SK-N-SH (cell line): ENCODE measurements at regions not wholly inside any gene's neighbourhood (a gene's known extent, or its start where the extent isn't known, plus 50 kb on each side); places are given as distances from the start of the nearest gene placed in this dataset.

Experiments used
- CTCF ChIA-PET: fragments of 300-600, 350-600 bp; formaldehyde crosslinking; extraction: SDS; loops from one replicate; lab custom pipeline; 2021; lab: Yijun Ruan, JAX
- POLR2A ChIA-PET: fragments of 350-600 bp; sonication (Branson Sonifier 250); formaldehyde crosslinking; extraction: SDS; loops from one replicate; lab custom pipeline; 2020; ENCODE audit warnings: antibody characterized with exemption, inconsistent platforms; lab: Yijun Ruan, JAX
- DNase-seq: peaks from one replicate; pipeline ENCODE4 v3.0.0; 2012
- H2AFZ ChIP-seq: fragments of 200-600 bp; sonication (generic); 2 replicates; pipeline ENCODE4 v1.8.1; 2016; ENCODE audit warnings: antibody characterized with exemption, mild to moderate bottlenecking, low read depth
- H3F3A ChIP-seq: fragments of 200-600 bp; sonication (generic); replicated peaks from 2 replicates; pipeline ENCODE3; 2016; ENCODE audit warnings: antibody characterized with exemption, mild to moderate bottlenecking; ENCODE audit not compliant: insufficient read depth
- H3K27ac ChIP-seq, 2 experiments: fragments of 200-500 bp in 1 of 2; fragments of 200-600 bp in 1 of 2; sonication (Bioruptor generic) in 1 of 2; sonication (generic), shearing (Covaris generic) in 1 of 2; 2 replicates each; pipeline versions ENCODE4 v1.5.1 to v1.6.1; 2014 to 2016; ENCODE audit warnings: low read depth in 2 of 2, inconsistent platforms in 1 of 2, low read length in 1 of 2, mild to moderate bottlenecking in 1 of 2, mixed read lengths in 1 of 2
- H3K27me3 ChIP-seq: fragments of 200-600 bp; sonication (generic), shearing (Covaris generic); 2 replicates; pipeline ENCODE4 v1.6.1; 2016; ENCODE audit warnings: mixed run types; ENCODE audit not compliant: insufficient read depth
- H3K36me3 ChIP-seq, 2 experiments: fragments of 200-500 bp in 1 of 2; fragments of 200-600 bp in 1 of 2; sonication (Bioruptor generic) in 1 of 2; sonication (generic) in 1 of 2; replicated peaks in 1 of 2; 2 replicates each; pipeline versions ENCODE3 to v1.5.1; 2014 to 2016; ENCODE audit warnings: low read length in 1 of 2, mild to moderate bottlenecking in 1 of 2; ENCODE audit not compliant: insufficient read depth in 2 of 2, control insufficient read depth in 1 of 2
- H3K4me1 ChIP-seq, 2 experiments: fragments of 200-500 bp in 1 of 2; fragments of 200-600 bp in 1 of 2; sonication (Bioruptor generic) in 1 of 2; sonication (generic), shearing (Covaris generic) in 1 of 2; 2 replicates each; pipeline versions ENCODE4 v1.5.1 to v1.6.1; 2014 to 2016; ENCODE audit warnings: low read depth in 1 of 2, low read length in 1 of 2, mixed run types in 1 of 2; ENCODE audit not compliant: insufficient read depth in 2 of 2, control insufficient read depth in 1 of 2
- H3K4me2 ChIP-seq: fragments of 200-600 bp; sonication (generic), shearing (Covaris generic); 2 replicates; pipeline ENCODE4 v1.6.1; 2017; ENCODE audit warnings: mixed run types
- H3K4me3 ChIP-seq, 2 experiments: fragments of 200-500 bp in 1 of 2; fragments of 200-600 bp in 1 of 2; sonication (Bioruptor generic) in 1 of 2; sonication (generic), shearing (Covaris generic) in 1 of 2; 2 replicates each; pipeline versions ENCODE4 v1.5.1 to v1.8.1; 2014 to 2016; ENCODE audit warnings: low read depth in 2 of 2, inconsistent platforms in 1 of 2, low read length in 1 of 2, mild to moderate bottlenecking in 1 of 2, mixed read lengths in 1 of 2, moderate library complexity in 1 of 2
- H3K79me2 ChIP-seq: fragments of 200-600 bp; sonication (generic); 2 replicates; pipeline ENCODE4 v1.8.1; 2017; ENCODE audit warnings: mild to moderate bottlenecking; ENCODE audit not compliant: insufficient read depth
- H3K9ac ChIP-seq: fragments of 200-600 bp; sonication (generic); 2 replicates; pipeline ENCODE4 v1.6.1; 2017; ENCODE audit warnings: mixed run types
- H3K9me2 ChIP-seq: fragments of 200-600 bp; sonication (generic); 2 replicates; pipeline ENCODE4 v1.6.1; 2017; ENCODE audit warnings: mixed run types
- H3K9me3 ChIP-seq: fragments of 200-600 bp; sonication (generic); 2 replicates; pipeline ENCODE4 v1.6.1; 2017; ENCODE audit warnings: mixed run types, mild to moderate bottlenecking, moderate library complexity
- H4K20me1 ChIP-seq: fragments of 200-600 bp; sonication (generic); 2 replicates; pipeline ENCODE4 v1.6.1; 2017; ENCODE audit warnings: mild to moderate bottlenecking, mixed run types; ENCODE audit not compliant: insufficient read depth
- CHD2 ChIP-seq: fragments of 150-350 bp; IDR thresholded peaks from 2 replicates; pipeline ENCODE4 v1.6.1; 2018; ENCODE audit warnings: low read length; ENCODE audit not compliant: partially characterized antibody
- ELF1 ChIP-seq: IDR thresholded peaks from 2 replicates; pipeline ENCODE4 v1.4.0; 2012
- EP300 ChIP-seq, 2 experiments: IDR thresholded peaks; 2 replicates each; pipeline versions ENCODE4 v1.4.0 to v1.6.1; 2012; ENCODE audit warnings: borderline replicate concordance in 1 of 2, low read depth in 1 of 2, low read length in 1 of 2
- FOSL2 ChIP-seq: IDR thresholded peaks from 2 replicates; pipeline ENCODE4 v1.4.0; 2012; ENCODE audit warnings: low read depth, mild to moderate bottlenecking, moderate library complexity, borderline replicate concordance
- GABPA ChIP-seq: IDR thresholded peaks from 2 replicates; pipeline ENCODE4 v1.4.0; 2012; ENCODE audit warnings: low read depth, mild to moderate bottlenecking
- JUND ChIP-seq: IDR thresholded peaks from 2 replicates; pipeline ENCODE4 v1.4.0; 2012
- NFIC ChIP-seq: IDR thresholded peaks from 2 replicates; pipeline ENCODE4 v1.4.0; 2012; ENCODE audit warnings: borderline replicate concordance
- NRF1 ChIP-seq: IDR thresholded peaks from 2 replicates; pipeline ENCODE4 v1.6.1; 2012; ENCODE audit warnings: low read depth, mild to moderate bottlenecking, low read length
- RAD21 ChIP-seq: IDR thresholded peaks from 2 replicates; pipeline ENCODE4 v1.6.1; 2012; ENCODE audit warnings: mild to moderate bottlenecking, low read length
- RCOR1 ChIP-seq: fragments of 150-350 bp; IDR thresholded peaks from 2 replicates; pipeline ENCODE4 v1.6.1; 2017; ENCODE audit warnings: antibody characterized with exemption, low read length
- SMC3 ChIP-seq: IDR thresholded peaks from 2 replicates; pipeline ENCODE4 v1.6.1; 2012; ENCODE audit warnings: low read depth, low read length, improper control_type of control experiment
- TCF12 ChIP-seq: IDR thresholded peaks from 2 replicates; pipeline ENCODE4 v1.4.0; 2012
- WGBS: methylation state at CpG from one replicate; pipeline ENCODE4 v1.1.6; 2017; ENCODE audit warnings: low lambda C conversion rate; 5-methylcytosine and 5-hydroxymethylcytosine counted together
- TF ChIP-seq, protein P1 (sequence below): IDR thresholded peaks from 2 replicates; pipeline ENCODE4 v1.6.1; 2012; ENCODE audit warnings: mild to moderate bottlenecking, low read depth, low read length, moderate library complexity
- TF ChIP-seq, protein P2 (sequence below): fragments of 200-600 bp; sonication (generic); IDR thresholded peaks from 2 replicates; pipeline ENCODE4 v1.6.1; 2017; ENCODE audit warnings: antibody characterized with exemption, mild to moderate bottlenecking, moderate library complexity
- TF ChIP-seq, protein P3 (sequence below): fragments of 150-350 bp; IDR thresholded peaks from 2 replicates; pipeline ENCODE4 v1.6.1; 2016; ENCODE audit warnings: mild to moderate bottlenecking, low read depth, low read length

DNA sequence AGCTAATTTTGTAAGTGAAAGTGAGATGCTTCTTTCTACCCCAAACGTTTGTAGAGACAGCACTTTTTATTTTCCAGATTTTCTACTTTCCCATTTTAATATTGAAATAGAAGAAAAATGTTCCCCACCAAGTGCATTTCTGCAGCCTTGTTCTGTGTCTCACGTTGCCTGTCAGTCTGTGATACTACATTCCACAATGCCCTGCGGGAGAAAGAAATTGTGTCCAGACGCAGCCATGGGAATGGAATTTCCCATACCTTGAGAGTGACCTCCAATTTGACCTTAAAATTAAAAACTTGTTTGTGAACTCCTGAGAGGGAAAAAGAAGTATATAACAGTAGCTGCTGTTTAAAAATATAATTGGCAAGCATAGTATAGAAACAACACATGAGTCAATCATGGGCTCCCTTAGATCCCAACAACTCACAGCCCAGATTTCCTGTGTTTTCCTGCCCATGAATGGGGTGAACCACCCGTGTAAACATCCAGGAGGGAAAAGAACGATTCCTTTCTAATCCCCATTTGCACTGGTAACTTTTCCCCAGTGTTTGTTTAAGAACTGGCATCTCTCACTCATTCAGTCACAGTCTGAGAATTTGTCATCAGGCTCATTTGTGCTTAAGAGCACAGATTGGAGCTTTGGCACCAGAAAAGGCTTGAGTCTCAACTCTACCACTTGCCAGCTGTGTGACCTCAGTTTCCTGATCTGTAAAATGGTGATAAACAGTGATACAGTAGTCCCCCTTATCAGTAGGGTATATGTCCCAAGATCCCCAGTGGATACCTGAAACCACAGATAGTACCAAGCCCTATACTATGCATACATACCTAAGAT, 166.1 kb upstream of the ZNF521 start:
- CTCF ChIA-PET, result no interaction called here
- no peak overlapping the region for H2AFZ ChIP-seq
- H3K9ac ChIP-seq, result no peak overlapping the region

DNA sequence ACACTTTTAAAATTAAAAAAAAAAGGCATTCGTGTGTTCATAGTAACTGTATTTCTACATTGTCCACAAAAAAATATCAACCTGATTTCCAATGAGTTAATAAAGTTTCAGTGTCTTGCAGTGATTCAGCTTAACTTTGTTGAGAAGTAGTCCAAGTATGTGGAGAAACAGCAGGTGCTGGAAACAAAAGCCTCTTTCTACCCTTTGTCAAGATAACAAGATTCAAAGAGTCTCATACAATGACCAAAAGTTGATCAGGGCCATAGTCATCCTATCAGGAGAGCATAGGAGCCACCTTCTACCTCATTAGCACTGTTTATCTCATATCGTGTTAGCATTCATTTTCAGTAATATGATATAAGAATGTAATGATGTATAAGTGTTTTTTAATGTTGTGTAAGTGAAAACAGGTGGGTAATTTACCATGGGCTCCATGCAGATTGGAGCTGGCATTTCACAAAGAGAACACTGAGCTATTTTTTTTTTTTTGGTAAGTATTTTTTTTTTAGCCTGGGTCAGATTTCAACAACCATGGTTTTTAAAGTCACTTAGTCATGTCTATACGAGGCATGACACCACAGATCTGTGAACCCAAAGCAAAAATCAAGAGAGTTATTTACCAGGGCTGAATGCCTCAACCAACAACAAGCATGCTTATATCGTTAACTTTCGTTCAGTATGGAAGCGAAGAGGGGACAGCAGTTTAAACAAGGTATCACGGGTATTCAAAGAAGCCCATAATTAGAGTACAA, 165.0 kb upstream of the ZNF521 start:
- WGBS, result 59% methylated on average over 7 of the region's 7 CpGs
- no peak overlapping the region for H3K9ac ChIP-seq
- H3K27ac ChIP-seq, result peak overlapping the region in 1 of 2 experiments; percentile 67; a peak in 1 of 4 replicates
- ChIA-PET CTCF (interaction anchor here (0.9 kb wide), 1 partner anchor 741 kb away, joined by 3 read pairs; no protein-coding TSS in a partner anchor), POLR2A (no interaction called here)
- H4K20me1 ChIP-seq, result no peaks in the 10 kb centered on the region
- TF ChIP-seq, protein P1, sequence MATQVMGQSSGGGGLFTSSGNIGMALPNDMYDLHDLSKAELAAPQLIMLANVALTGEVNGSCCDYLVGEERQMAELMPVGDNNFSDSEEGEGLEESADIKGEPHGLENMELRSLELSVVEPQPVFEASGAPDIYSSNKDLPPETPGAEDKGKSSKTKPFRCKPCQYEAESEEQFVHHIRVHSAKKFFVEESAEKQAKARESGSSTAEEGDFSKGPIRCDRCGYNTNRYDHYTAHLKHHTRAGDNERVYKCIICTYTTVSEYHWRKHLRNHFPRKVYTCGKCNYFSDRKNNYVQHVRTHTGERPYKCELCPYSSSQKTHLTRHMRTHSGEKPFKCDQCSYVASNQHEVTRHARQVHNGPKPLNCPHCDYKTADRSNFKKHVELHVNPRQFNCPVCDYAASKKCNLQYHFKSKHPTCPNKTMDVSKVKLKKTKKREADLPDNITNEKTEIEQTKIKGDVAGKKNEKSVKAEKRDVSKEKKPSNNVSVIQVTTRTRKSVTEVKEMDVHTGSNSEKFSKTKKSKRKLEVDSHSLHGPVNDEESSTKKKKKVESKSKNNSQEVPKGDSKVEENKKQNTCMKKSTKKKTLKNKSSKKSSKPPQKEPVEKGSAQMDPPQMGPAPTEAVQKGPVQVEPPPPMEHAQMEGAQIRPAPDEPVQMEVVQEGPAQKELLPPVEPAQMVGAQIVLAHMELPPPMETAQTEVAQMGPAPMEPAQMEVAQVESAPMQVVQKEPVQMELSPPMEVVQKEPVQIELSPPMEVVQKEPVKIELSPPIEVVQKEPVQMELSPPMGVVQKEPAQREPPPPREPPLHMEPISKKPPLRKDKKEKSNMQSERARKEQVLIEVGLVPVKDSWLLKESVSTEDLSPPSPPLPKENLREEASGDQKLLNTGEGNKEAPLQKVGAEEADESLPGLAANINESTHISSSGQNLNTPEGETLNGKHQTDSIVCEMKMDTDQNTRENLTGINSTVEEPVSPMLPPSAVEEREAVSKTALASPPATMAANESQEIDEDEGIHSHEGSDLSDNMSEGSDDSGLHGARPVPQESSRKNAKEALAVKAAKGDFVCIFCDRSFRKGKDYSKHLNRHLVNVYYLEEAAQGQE, result no peak
- TF ChIP-seq FOSL2, result no peak
- TF ChIP-seq GABPA, result no peak
- no peak for TF ChIP-seq EP300 (IDR thresholded peaks at IDR 0.05; ENCODE audit: borderline replicate concordance in 1 of 2, low read depth in 1 of 2, low read length in 1 of 2)
- TF ChIP-seq TCF12, result peak; percentile 31; the same call in 1 of the 2 replicates
- no peaks in the 10 kb centered on the region for H3K9me3 ChIP-seq
- no peaks in the 10 kb centered on the region for H3F3A ChIP-seq
- no peak for DNase-seq
- H3K27me3 ChIP-seq, result no peaks in the 10 kb centered on the region
- H3K9me2 ChIP-seq, result no peaks in the 10 kb centered on the region
- no peaks in the 10 kb centered on the region for H3K79me2 ChIP-seq
- no peak overlapping the region for H3K4me3 ChIP-seq
- peaks cover 0 to 7% of the 10 kb centered on the region in 2 experiments; a peak in 2 of 4 replicates for H3K4me1 ChIP-seq
- no peaks in the 10 kb centered on the region for H3K36me3 ChIP-seq
- no peak overlapping the region for H2AFZ ChIP-seq
- no peak overlapping the region for H3K4me2 ChIP-seq

More for the DNA sequence above, 166.1 kb upstream of the ZNF521 start:
- 28% methylated on average over 6 of the region's 6 CpGs for whole genome bisulfite sequencing
- no peak overlapping the region for H3K4me2 ChIP-seq
- no peaks in the 10 kb centered on the region for H3K27me3 ChIP-seq
- no peaks in the 10 kb centered on the region for H4K20me1 ChIP-seq
- TF ChIP-seq RCOR1 (no peak), NRF1 (no peak), TCF12 (no peak), JUND (no peak), SMC3 (no peak), CHD2 (no peak), RAD21 (no peak), NFIC (no peak), ELF1 (no peak)
- TF ChIP-seq, protein P2, sequence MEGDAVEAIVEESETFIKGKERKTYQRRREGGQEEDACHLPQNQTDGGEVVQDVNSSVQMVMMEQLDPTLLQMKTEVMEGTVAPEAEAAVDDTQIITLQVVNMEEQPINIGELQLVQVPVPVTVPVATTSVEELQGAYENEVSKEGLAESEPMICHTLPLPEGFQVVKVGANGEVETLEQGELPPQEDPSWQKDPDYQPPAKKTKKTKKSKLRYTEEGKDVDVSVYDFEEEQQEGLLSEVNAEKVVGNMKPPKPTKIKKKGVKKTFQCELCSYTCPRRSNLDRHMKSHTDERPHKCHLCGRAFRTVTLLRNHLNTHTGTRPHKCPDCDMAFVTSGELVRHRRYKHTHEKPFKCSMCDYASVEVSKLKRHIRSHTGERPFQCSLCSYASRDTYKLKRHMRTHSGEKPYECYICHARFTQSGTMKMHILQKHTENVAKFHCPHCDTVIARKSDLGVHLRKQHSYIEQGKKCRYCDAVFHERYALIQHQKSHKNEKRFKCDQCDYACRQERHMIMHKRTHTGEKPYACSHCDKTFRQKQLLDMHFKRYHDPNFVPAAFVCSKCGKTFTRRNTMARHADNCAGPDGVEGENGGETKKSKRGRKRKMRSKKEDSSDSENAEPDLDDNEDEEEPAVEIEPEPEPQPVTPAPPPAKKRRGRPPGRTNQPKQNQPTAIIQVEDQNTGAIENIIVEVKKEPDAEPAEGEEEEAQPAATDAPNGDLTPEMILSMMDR, result no peak
- TF ChIP-seq, protein P3, sequence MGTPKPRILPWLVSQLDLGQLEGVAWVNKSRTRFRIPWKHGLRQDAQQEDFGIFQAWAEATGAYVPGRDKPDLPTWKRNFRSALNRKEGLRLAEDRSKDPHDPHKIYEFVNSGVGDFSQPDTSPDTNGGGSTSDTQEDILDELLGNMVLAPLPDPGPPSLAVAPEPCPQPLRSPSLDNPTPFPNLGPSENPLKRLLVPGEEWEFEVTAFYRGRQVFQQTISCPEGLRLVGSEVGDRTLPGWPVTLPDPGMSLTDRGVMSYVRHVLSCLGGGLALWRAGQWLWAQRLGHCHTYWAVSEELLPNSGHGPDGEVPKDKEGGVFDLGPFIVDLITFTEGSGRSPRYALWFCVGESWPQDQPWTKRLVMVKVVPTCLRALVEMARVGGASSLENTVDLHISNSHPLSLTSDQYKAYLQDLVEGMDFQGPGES, result no peak
- H3K9me3 ChIP-seq, result no peaks in the 10 kb centered on the region
- H3K79me2 ChIP-seq, result no peaks in the 10 kb centered on the region
- H3K9me2 ChIP-seq, result no peaks in the 10 kb centered on the region
- DNase-seq, result no peak
- H3K4me1 ChIP-seq, result peaks cover 0 to 7% of the 10 kb centered on the region in 2 experiments; a peak in 2 of 4 replicates
- H3K27ac ChIP-seq, result peak overlapping the region in 1 of 2 experiments; percentile 67; a peak in 1 of 4 replicates
- H3K4me3 ChIP-seq, result no peak overlapping the region
- H3K36me3 ChIP-seq, result no peaks in the 10 kb centered on the region
- no peaks in the 10 kb centered on the region for H3F3A ChIP-seq
- POLR2A ChIA-PET, result no interaction called here
